ENCODE measurements at regions not wholly inside any gene's neighbourhood (a gene's known extent, or its start where the extent isn't known, plus 50 kb on each side); places are given as distances from the start of the nearest gene placed in this dataset.
A peak's percentile ranks its signal among the peaks of the same experiment; 100 is the strongest.

GRCh38 chr2:150228936-150229335 lies 258.5 kb downstream of the RND3 start (continued):
- TF ChIP-seq SP2 (IDR thresholded peaks at IDR 0.05; ENCODE audit: extremely low read depth, low read depth, low read length, poor library complexity, severe bottlenecking) (no peak), ARHGAP35 (IDR thresholded peaks at IDR 0.05; ENCODE audit: partially characterized antibody) (no peak), MTF1 (CRISPR knock-in tag; IDR thresholded peaks at IDR 0.05; ENCODE audit: borderline replicate concordance) (no peak), SRSF7 (optimal IDR thresholded peaks at IDR 0.05; ENCODE audit: low read depth, low read length) (no peak)
- TF ChIP-seq, protein P1, sequence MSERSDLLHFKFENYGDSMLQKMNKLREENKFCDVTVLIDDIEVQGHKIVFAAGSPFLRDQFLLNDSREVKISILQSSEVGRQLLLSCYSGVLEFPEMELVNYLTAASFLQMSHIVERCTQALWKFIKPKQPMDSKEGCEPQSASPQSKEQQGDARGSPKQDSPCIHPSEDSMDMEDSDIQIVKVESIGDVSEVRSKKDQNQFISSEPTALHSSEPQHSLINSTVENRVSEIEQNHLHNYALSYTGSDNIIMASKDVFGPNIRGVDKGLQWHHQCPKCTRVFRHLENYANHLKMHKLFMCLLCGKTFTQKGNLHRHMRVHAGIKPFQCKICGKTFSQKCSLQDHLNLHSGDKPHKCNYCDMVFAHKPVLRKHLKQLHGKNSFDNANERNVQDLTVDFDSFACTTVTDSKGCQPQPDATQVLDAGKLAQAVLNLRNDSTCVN (CRISPR knock-in tag; IDR thresholded peaks at IDR 0.05), result no peak

DNA sequence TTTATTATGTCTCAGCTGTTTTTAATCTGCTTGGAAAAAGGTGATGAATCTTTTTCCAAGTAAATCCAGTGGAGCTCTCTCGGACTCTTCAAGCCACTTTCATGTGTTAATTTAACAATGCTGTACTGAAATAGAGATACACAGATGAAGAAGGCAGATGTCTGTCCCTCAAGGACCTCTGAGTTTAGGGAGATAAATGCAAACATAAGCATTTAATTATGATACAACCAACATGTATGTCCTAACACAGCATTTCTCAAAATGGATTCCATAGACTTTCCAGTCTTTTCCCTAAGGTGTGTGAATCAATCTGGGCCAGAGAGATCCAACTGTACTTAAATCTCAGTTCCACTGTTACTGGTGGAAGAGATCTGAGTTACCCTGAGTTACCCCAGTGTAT lies 262.4 kb downstream of the RND3 start:
- H3K79me2 ChIP-seq (ENCODE audit: control insufficient read depth, insufficient read depth, low read length), result no peaks in the 10 kb centered on the region
- H3K4me3 ChIP-seq, result no peak overlapping the region
- TF ChIP-seq ZBTB8A (IDR thresholded peaks at IDR 0.05; ENCODE audit: partially characterized antibody), result no peak
- TF ChIP-seq SNIP1 (IDR thresholded peaks at IDR 0.05; ENCODE audit: low read depth), result no peak
- TF ChIP-seq HMGN3 (IDR thresholded peaks at IDR 0.05; ENCODE audit: borderline replicate concordance, extremely low read depth, insufficient read length, low read depth, low read length), result no peak
- peak; percentile 21; the same call in 1 of the 2 replicates for TF ChIP-seq ZNF316 (IDR thresholded peaks at IDR 0.05)
- no peak for TF ChIP-seq ELF1 (tag; IDR thresholded peaks at IDR 0.05)
- ATAC-seq (no peak), FAIRE-seq (no peak), DNase-seq (ENCODE audit: extremely low read depth in 1 of 4, low spot score in 3 of 4) (no peak)
- no peaks in the 10 kb centered on the region for H3K36me3 ChIP-seq (ENCODE audit: control insufficient read depth, insufficient read depth, low read length)
- H3K27me3 ChIP-seq (ENCODE audit: control insufficient read depth in 2 of 2, insufficient read depth in 2 of 2, low read length in 2 of 2), result no peaks in the 10 kb centered on the region
- 0% methylated on average over 1 of the region's 1 CpG for WGBS (ENCODE audit: insufficient coverage, low coverage, missing lambda C conversion rate)
- in situ Hi-C loops (cut with MboI), result no loop called here
- POLR2A ChIA-PET, result no interaction called here
- H3K4me1 ChIP-seq (replicated peaks in 1 of 2; ENCODE audit: control insufficient read depth in 2 of 2, insufficient read depth in 2 of 2, low read length in 2 of 2), result no peaks in the 10 kb centered on the region
- CTCF ChIA-PET (ENCODE audit: low intra/inter-chr PET ratio), result no interaction called here
- intact Hi-C loops (cut with micrococcal nuclease), result no loop called here
- H2AFZ ChIP-seq (ENCODE audit: low read depth, low read length), result no peak overlapping the region
- H3K4me2 ChIP-seq (ENCODE audit: insufficient read depth, low read length), result no peak overlapping the region
- no peak overlapping the region for H3K27ac ChIP-seq (ENCODE audit: extremely low read depth, low read depth, low read length)
- H3K9me3 ChIP-seq (replicated peaks; ENCODE audit: control insufficient read depth, insufficient read depth, low read depth, low read length), result no peaks in the 10 kb centered on the region
- H3K9ac ChIP-seq (ENCODE audit: insufficient read depth in 1 of 2, low read depth in 2 of 2, low read length in 2 of 2), result no peak overlapping the region
- no TSS peak for BruUV-seq (replicated peaks)
- H4K20me1 ChIP-seq (replicated peaks; ENCODE audit: control insufficient read depth, insufficient read depth, low read length), result no peaks in the 10 kb centered on the region
- H3K9me1 ChIP-seq (ENCODE audit: control insufficient read depth, insufficient read depth, low read length), result no peaks in the 10 kb centered on the region

Data from K562 (cell line).